ENCODE measurements at regions not wholly inside any gene's neighbourhood (a gene's known extent, or its start where the extent isn't known, plus 50 kb on each side); places are given as distances from the start of the nearest gene placed in this dataset.

GRCh38 chr1:22239378-22239777, 96.5 kb upstream of the WNT4 start:
- no peak overlapping the region for H4K8ac ChIP-seq (ENCODE audit: low read length)
- no peak overlapping the region for H4K91ac ChIP-seq (ENCODE audit: low read length)
- no peaks in the 10 kb centered on the region for H3K9me3 ChIP-seq (ENCODE audit: control insufficient read depth, low read length)
- no peak overlapping the region for H2BK15ac ChIP-seq (ENCODE audit: low read depth, poor library complexity, severe bottlenecking)
- WGBS = 93% methylated on average over 11 of the region's 11 CpGs
- H3K4me3 ChIP-seq (ENCODE audit: insufficient read depth in 1 of 2, low read depth in 1 of 2, low read length in 2 of 2) = no peak overlapping the region
- H3K18ac ChIP-seq (ENCODE audit: low read depth in 1 of 2, low read length in 2 of 2) = no peak overlapping the region
- H3K36me3 ChIP-seq (ENCODE audit: control insufficient read depth in 1 of 2, insufficient read depth in 2 of 2, low read depth in 1 of 2, low read length in 2 of 2) = no peaks in the 10 kb centered on the region
- H3K4me1 ChIP-seq (ENCODE audit: control insufficient read depth, insufficient read depth, low read depth, low read length) = no peaks in the 10 kb centered on the region
- H3K4ac ChIP-seq (ENCODE audit: low read depth in 1 of 2, low read length in 2 of 2) = no peak overlapping the region
- no peak overlapping the region for H2BK120ac ChIP-seq (ENCODE audit: low read depth, low read length)
- no peaks in the 10 kb centered on the region for H3K79me1 ChIP-seq (replicated peaks; ENCODE audit: low read length, poor library complexity, severe bottlenecking)
- no peak overlapping the region for H3K23ac ChIP-seq (ENCODE audit: low read length in 2 of 2)
- H2AK5ac ChIP-seq (ENCODE audit: low read length, severe bottlenecking) = no peak overlapping the region
- no peak overlapping the region for H3K9ac ChIP-seq (ENCODE audit: low read length)
- H3K27me3 ChIP-seq (ENCODE audit: control insufficient read depth in 1 of 2, insufficient read depth in 1 of 2, low read length in 2 of 2) = peaks cover 43 to 58% of the 10 kb centered on the region in 2 experiments
- no peak overlapping the region for H3K4me2 ChIP-seq (ENCODE audit: low read length, poor library complexity, severe bottlenecking)
- no peak overlapping the region for H2BK12ac ChIP-seq (ENCODE audit: low read length in 2 of 2)
- H3K14ac ChIP-seq (ENCODE audit: low read length in 2 of 2) = no peak overlapping the region
- no peak overlapping the region for H2BK5ac ChIP-seq (ENCODE audit: low read depth, low read length, poor library complexity, severe bottlenecking)
- no peak overlapping the region for H3K27ac ChIP-seq (ENCODE audit: low read length, poor library complexity, severe bottlenecking)
- DNase-seq = no peak
- no peak overlapping the region for H2AFZ ChIP-seq (ENCODE audit: low read depth, low read length)

GRCh38 chr1:22241250-22241649, 98.4 kb upstream of the WNT4 start:
- Histone ChIP-seq H2AFZ (ENCODE audit: low read depth, low read length) (no peak overlapping the region), H3K4ac (ENCODE audit: low read depth in 1 of 2, low read length in 2 of 2) (no peak overlapping the region), H2BK5ac (ENCODE audit: low read depth, low read length, poor library complexity, severe bottlenecking) (no peak overlapping the region), H2BK12ac (ENCODE audit: low read length in 2 of 2) (no peak overlapping the region), H3K9me3 (ENCODE audit: control insufficient read depth, low read length) (no peaks in the 10 kb centered on the region), H2AK5ac (ENCODE audit: low read length, severe bottlenecking) (no peak overlapping the region), H4K8ac (ENCODE audit: low read length) (no peak overlapping the region), H3K14ac (ENCODE audit: low read length in 2 of 2) (no peak overlapping the region), H2BK120ac (ENCODE audit: low read depth, low read length) (no peak overlapping the region), H3K27ac (ENCODE audit: low read length, poor library complexity, severe bottlenecking) (no peak overlapping the region), H3K4me3 (ENCODE audit: insufficient read depth in 1 of 2, low read depth in 1 of 2, low read length in 2 of 2) (no peak overlapping the region), H3K4me2 (ENCODE audit: low read length, poor library complexity, severe bottlenecking) (no peak overlapping the region), H3K27me3 (ENCODE audit: control insufficient read depth in 1 of 2, insufficient read depth in 1 of 2, low read length in 2 of 2) (peaks cover 48 to 58% of the 10 kb centered on the region in 2 experiments), H3K18ac (ENCODE audit: low read depth in 1 of 2, low read length in 2 of 2) (no peak overlapping the region), H3K23ac (ENCODE audit: low read length in 2 of 2) (no peak overlapping the region), H3K36me3 (ENCODE audit: control insufficient read depth in 1 of 2, insufficient read depth in 2 of 2, low read depth in 1 of 2, low read length in 2 of 2) (no peaks in the 10 kb centered on the region), H3K9ac (ENCODE audit: low read length) (no peak overlapping the region), H3K79me1 (replicated peaks; ENCODE audit: low read length, poor library complexity, severe bottlenecking) (no peaks in the 10 kb centered on the region), H4K91ac (ENCODE audit: low read length) (no peak overlapping the region), H3K4me1 (ENCODE audit: control insufficient read depth, insufficient read depth, low read depth, low read length) (no peaks in the 10 kb centered on the region), H2BK15ac (ENCODE audit: low read depth, poor library complexity, severe bottlenecking) (no peak overlapping the region)
- no peak for DNase-seq
- 100% methylated on average over 2 of the region's 3 CpGs for WGBS

GRCh38 chr1:22241811-22242210, 98.9 kb upstream of the WNT4 start:
- H2AFZ ChIP-seq (ENCODE audit: low read depth, low read length) = no peak overlapping the region
- H2BK15ac ChIP-seq (ENCODE audit: low read depth, poor library complexity, severe bottlenecking) = no peak overlapping the region
- no peaks in the 10 kb centered on the region for H3K36me3 ChIP-seq (ENCODE audit: control insufficient read depth in 1 of 2, insufficient read depth in 2 of 2, low read depth in 1 of 2, low read length in 2 of 2)
- H2BK12ac ChIP-seq (ENCODE audit: low read length in 2 of 2) = no peak overlapping the region
- no peak overlapping the region for H3K14ac ChIP-seq (ENCODE audit: low read length in 2 of 2)
- H3K4me1 ChIP-seq (ENCODE audit: control insufficient read depth, insufficient read depth, low read depth, low read length) = no peaks in the 10 kb centered on the region
- WGBS = 92% methylated on average over 9 of the region's 9 CpGs
- no peak overlapping the region for H3K18ac ChIP-seq (ENCODE audit: low read depth in 1 of 2, low read length in 2 of 2)
- H3K9me3 ChIP-seq (ENCODE audit: control insufficient read depth, low read length) = no peaks in the 10 kb centered on the region
- no peak overlapping the region for H3K4me2 ChIP-seq (ENCODE audit: low read length, poor library complexity, severe bottlenecking)
- no peak for DNase-seq
- no peak overlapping the region for H4K91ac ChIP-seq (ENCODE audit: low read length)
- H2AK5ac ChIP-seq (ENCODE audit: low read length, severe bottlenecking) = no peak overlapping the region
- H3K79me1 ChIP-seq (replicated peaks; ENCODE audit: low read length, poor library complexity, severe bottlenecking) = no peaks in the 10 kb centered on the region
- H2BK5ac ChIP-seq (ENCODE audit: low read depth, low read length, poor library complexity, severe bottlenecking) = no peak overlapping the region
- H3K9ac ChIP-seq (ENCODE audit: low read length) = no peak overlapping the region
- H3K4ac ChIP-seq (ENCODE audit: low read depth in 1 of 2, low read length in 2 of 2) = no peak overlapping the region
- H4K8ac ChIP-seq (ENCODE audit: low read length) = no peak overlapping the region
- no peak overlapping the region for H3K4me3 ChIP-seq (ENCODE audit: insufficient read depth in 1 of 2, low read depth in 1 of 2, low read length in 2 of 2)
- H2BK120ac ChIP-seq (ENCODE audit: low read depth, low read length) = no peak overlapping the region
- no peak overlapping the region for H3K23ac ChIP-seq (ENCODE audit: low read length in 2 of 2)
- no peak overlapping the region for H3K27ac ChIP-seq (ENCODE audit: low read length, poor library complexity, severe bottlenecking)
- peaks cover 45 to 57% of the 10 kb centered on the region in 2 experiments for H3K27me3 ChIP-seq (ENCODE audit: control insufficient read depth in 1 of 2, insufficient read depth in 1 of 2, low read length in 2 of 2)

- no peaks in the 10 kb centered on the region for H3K4me1 ChIP-seq (ENCODE audit: control insufficient read depth, insufficient read depth, low read depth, low read length)
- H3K4me3 ChIP-seq (ENCODE audit: insufficient read depth in 1 of 2, low read depth in 1 of 2, low read length in 2 of 2) = no peak overlapping the region
- peak overlapping the region; percentile 52 for H2BK15ac ChIP-seq (ENCODE audit: low read depth, poor library complexity, severe bottlenecking)
- H4K8ac ChIP-seq (ENCODE audit: low read length) = no peak overlapping the region
- no peak for DNase-seq
- no peak overlapping the region for H3K4me2 ChIP-seq (ENCODE audit: low read length, poor library complexity, severe bottlenecking)
- H3K27me3 ChIP-seq (ENCODE audit: control insufficient read depth in 1 of 2, insufficient read depth in 1 of 2, low read length in 2 of 2) = peaks cover 71 to 84% of the 10 kb centered on the region in 2 experiments
- no peak overlapping the region for H4K91ac ChIP-seq (ENCODE audit: low read length)
- peak overlapping the region in 1 of 2 experiments; percentile 6 for H3K4ac ChIP-seq (ENCODE audit: low read depth in 1 of 2, low read length in 2 of 2)
- no peaks in the 10 kb centered on the region for H3K9me3 ChIP-seq (ENCODE audit: control insufficient read depth, low read length)
- no peak overlapping the region for H3K14ac ChIP-seq (ENCODE audit: low read length in 2 of 2)
- H3K27ac ChIP-seq (ENCODE audit: low read length, poor library complexity, severe bottlenecking) = no peak overlapping the region
- no peak overlapping the region for H2AFZ ChIP-seq (ENCODE audit: low read depth, low read length)
- H2BK12ac ChIP-seq (ENCODE audit: low read length in 2 of 2) = no peak overlapping the region
- no peak overlapping the region for H3K23ac ChIP-seq (ENCODE audit: low read length in 2 of 2)
- H2BK5ac ChIP-seq (ENCODE audit: low read depth, low read length, poor library complexity, severe bottlenecking) = no peak overlapping the region
- H2AK5ac ChIP-seq (ENCODE audit: low read length, severe bottlenecking) = no peak overlapping the region
- no peaks in the 10 kb centered on the region for H3K36me3 ChIP-seq (ENCODE audit: control insufficient read depth in 1 of 2, insufficient read depth in 2 of 2, low read depth in 1 of 2, low read length in 2 of 2)
- no peaks in the 10 kb centered on the region for H3K79me1 ChIP-seq (replicated peaks; ENCODE audit: low read length, poor library complexity, severe bottlenecking)
- H2BK120ac ChIP-seq (ENCODE audit: low read depth, low read length) = no peak overlapping the region
- no peak overlapping the region for H3K18ac ChIP-seq (ENCODE audit: low read depth in 1 of 2, low read length in 2 of 2)
- no peak overlapping the region for H3K9ac ChIP-seq (ENCODE audit: low read length)
- 74% methylated on average over 9 of the region's 9 CpGs for WGBS
These were observed 102.3 kb upstream of the WNT4 start for GRCh38 chr1:22245100-22245650.

Measured in mesenchymal stem cell (in vitro differentiated cells and primary cell).